Activated naive CD8-positive, alpha-beta T cell treated with anti-CD3 and anti-CD28 coated beads, Interleukin-2, amount 10 ng/mL, durations not matched to agents 7 days and 5 days (primary cell): ENCODE measurements at regions not wholly inside any gene's neighbourhood (a gene's known extent, or its start where the extent isn't known, plus 50 kb on each side); places are given as distances from the start of the nearest gene placed in this dataset.
"Not testable (repeated sequence)": the region's sequence is repeated elsewhere in the genome, so short reads cannot be mapped to it uniquely, and the experiment has no call there.

Experiments
- ATAC-seq: fragments of 150-1000 bp; cut with Tn5 transposase; one replicate; pipeline ENCODE4 v1.10.0; 2021; ENCODE audit warnings: low read depth, moderate library complexity
- POLR2A ChIA-PET: fragments of 350-600 bp; sonication (Branson Sonifier 250); formaldehyde crosslinking; loops from one replicate; lab custom pipeline; 2021; ENCODE audit warnings: antibody characterized with exemption; lab: Charles Lee
- DNase-seq: peaks from one replicate; pipeline ENCODE4 v3.0.0; 2021
- H3K27ac Mint-ChIP-seq: one replicate; pipeline ENCODE4 v1.8.0; 2022; ENCODE audit warnings: mild to moderate bottlenecking, mixed read lengths
- H3K27me3 Mint-ChIP-seq: one replicate; pipeline ENCODE4 v1.8.0; 2022; ENCODE audit warnings: mild to moderate bottlenecking, moderate library complexity, mixed read lengths
- H3K36me3 Mint-ChIP-seq: one replicate; pipeline ENCODE4 v1.8.0; 2021; ENCODE audit warnings: mild to moderate bottlenecking, mixed read lengths
- H3K4me1 Mint-ChIP-seq: one replicate; pipeline ENCODE4 v1.8.0; 2021; ENCODE audit warnings: mixed read lengths
- H3K4me3 Mint-ChIP-seq: one replicate; pipeline ENCODE4 v1.8.0; 2022; ENCODE audit warnings: mild to moderate bottlenecking, moderate library complexity, mixed read lengths
- H3K9me3 Mint-ChIP-seq: one replicate; pipeline ENCODE4 v1.8.0; 2021; ENCODE audit warnings: mixed read lengths

- peaks cover 5% of the 10 kb centered on the region for H3K4me1 Mint-ChIP-seq
- no peak for ATAC-seq
- no peak overlapping the region for H3K27ac Mint-ChIP-seq
- peaks cover 7% of the 10 kb centered on the region for H3K9me3 Mint-ChIP-seq
- no peak for DNase-seq
- POLR2A ChIA-PET: no interaction called here
- H3K4me3 Mint-ChIP-seq: no peak overlapping the region
- H3K36me3 Mint-ChIP-seq: peaks cover 2% of the 10 kb centered on the region
- H3K27me3 Mint-ChIP-seq: peaks cover 5% of the 10 kb centered on the region
These were observed 50.3 kb upstream of the SNRK start for GRCh38 chr3:43236008-43236407.

GRCh38 chr3:43233062-43233461 is 53.3 kb upstream of the SNRK start:
- Mint-ChIP-seq H3K4me1 (peaks cover 5% of the 10 kb centered on the region), H3K27me3 (peaks cover 5% of the 10 kb centered on the region), H3K9me3 (peaks cover 4% of the 10 kb centered on the region), H3K36me3 (peaks cover 7% of the 10 kb centered on the region), H3K4me3 (no peak overlapping the region), H3K27ac (no peak overlapping the region)
- ATAC-seq (no peak), DNase-seq (no peak)
- POLR2A ChIA-PET: no interaction called here

- H3K27ac Mint-ChIP-seq: no peak overlapping the region
- peaks cover 16% of the 10 kb centered on the region for H3K9me3 Mint-ChIP-seq
- peaks cover 5% of the 10 kb centered on the region for H3K27me3 Mint-ChIP-seq
- H3K36me3 Mint-ChIP-seq: peaks cover 13% of the 10 kb centered on the region
- ATAC-seq: no peak
- POLR2A ChIA-PET: no interaction called here
- DNase-seq: no peak
- peaks cover 2% of the 10 kb centered on the region for H3K4me1 Mint-ChIP-seq
- no peak overlapping the region for H3K4me3 Mint-ChIP-seq
These were observed 54.9 kb upstream of the SNRK start for GRCh38 chr3:43231276-43232000.

- H3K4me3 Mint-ChIP-seq, H3K27ac Mint-ChIP-seq, ATAC-seq, DNase-seq, H3K4me1 Mint-ChIP-seq, POLR2A ChIA-PET, H3K27me3 Mint-ChIP-seq: not testable (repeated sequence)
- H3K36me3 Mint-ChIP-seq: peaks cover 18% of the 10 kb centered on the region
- peaks cover 18% of the 10 kb centered on the region for H3K9me3 Mint-ChIP-seq
These were observed 56.5 kb upstream of the SNRK start for GRCh38 chr3:43229865-43230264.

- ATAC-seq, H3K27me3 Mint-ChIP-seq, H3K4me3 Mint-ChIP-seq, H3K27ac Mint-ChIP-seq, POLR2A ChIA-PET, DNase-seq: not testable (repeated sequence)
- Mint-ChIP-seq H3K36me3 (peaks cover 20% of the 10 kb centered on the region), H3K9me3 (peaks cover 18% of the 10 kb centered on the region), H3K4me1 (peaks cover 14% of the 10 kb centered on the region)
These were observed 58.7 kb upstream of the SNRK start for GRCh38 chr3:43227685-43228084.

GRCh38 chr3:43224405-43225073 is 61.8 kb upstream of the SNRK start:
- Mint-ChIP-seq H3K27ac (no peak overlapping the region), H3K36me3 (peaks cover 21% of the 10 kb centered on the region), H3K4me1 (peaks cover 30% of the 10 kb centered on the region), H3K4me3 (peak overlapping the region; percentile 56), H3K9me3 (peaks cover 18% of the 10 kb centered on the region), H3K27me3 (no peaks in the 10 kb centered on the region)
- POLR2A ChIA-PET: no interaction called here
- DNase-seq (no peak), ATAC-seq (no peak)

GRCh38 chr3:43223670-43224364 is 62.5 kb upstream of the SNRK start:
- peak overlapping the region; percentile 17 for H3K4me3 Mint-ChIP-seq
- no peak overlapping the region for H3K27ac Mint-ChIP-seq
- peaks cover 21% of the 10 kb centered on the region for H3K36me3 Mint-ChIP-seq
- H3K27me3 Mint-ChIP-seq: no peaks in the 10 kb centered on the region
- H3K9me3 Mint-ChIP-seq: peaks cover 18% of the 10 kb centered on the region
- peaks cover 30% of the 10 kb centered on the region for H3K4me1 Mint-ChIP-seq
- ATAC-seq (no peak), DNase-seq (no peak)
- POLR2A ChIA-PET: interaction anchor here (0.7 to 1.2 kb wide), 2 partner anchors 15 to 398 kb away, joined by 3 to 8 read pairs; no protein-coding TSS in a partner anchor

GRCh38 chr3:43222590-43222989 is 63.8 kb upstream of the SNRK start:
- DNase-seq (no peak), ATAC-seq (peak; percentile 62)
- Mint-ChIP-seq H3K4me1 (peaks cover 30% of the 10 kb centered on the region), H3K27me3 (no peaks in the 10 kb centered on the region), H3K4me3 (no peak overlapping the region), H3K27ac (peak overlapping the region; percentile 59), H3K36me3 (peaks cover 14% of the 10 kb centered on the region), H3K9me3 (peaks cover 11% of the 10 kb centered on the region)
- POLR2A ChIA-PET: interaction anchor here (0.5 kb wide), 1 partner anchor 74 kb away, joined by 3 read pairs; no protein-coding TSS in a partner anchor

- Mint-ChIP-seq H3K4me1 (peaks cover 38% of the 10 kb centered on the region), H3K27me3 (no peaks in the 10 kb centered on the region), H3K36me3 (peaks cover 10% of the 10 kb centered on the region), H3K4me3 (no peak overlapping the region), H3K27ac (no peak overlapping the region), H3K9me3 (no peaks in the 10 kb centered on the region)
- POLR2A ChIA-PET: no interaction called here
- no peak for ATAC-seq
- DNase-seq: no peak
These were observed 65.3 kb upstream of the SNRK start for GRCh38 chr3:43221076-43221475.

- ATAC-seq: no peak
- peaks cover 39% of the 10 kb centered on the region for H3K4me1 Mint-ChIP-seq
- POLR2A ChIA-PET: interaction anchor here (1.2 kb wide), 1 partner anchor 40 kb away, joined by 3 read pairs; no protein-coding TSS in a partner anchor
These were observed 66.7 kb upstream of the SNRK start for GRCh38 chr3:43219616-43220015.

GRCh38 chr3:43218921-43219320 is 67.4 kb upstream of the SNRK start:
- POLR2A ChIA-PET: no interaction called here
- Mint-ChIP-seq H3K4me3 (no peak overlapping the region), H3K36me3 (peaks cover 4% of the 10 kb centered on the region), H3K4me1 (peaks cover 33% of the 10 kb centered on the region), H3K27ac (no peak overlapping the region), H3K27me3 (no peaks in the 10 kb centered on the region), H3K9me3 (no peaks in the 10 kb centered on the region)
- no peak for ATAC-seq
- no peak for DNase-seq

More at GRCh38 chr3:43219616-43220015, 66.7 kb upstream of the SNRK start:
- H3K4me3 Mint-ChIP-seq: no peak overlapping the region
- DNase-seq: no peak
- no peaks in the 10 kb centered on the region for H3K9me3 Mint-ChIP-seq
- H3K27ac Mint-ChIP-seq: no peak overlapping the region
- H3K27me3 Mint-ChIP-seq: no peaks in the 10 kb centered on the region
- peaks cover 7% of the 10 kb centered on the region for H3K36me3 Mint-ChIP-seq

- Mint-ChIP-seq H3K9me3 (no peaks in the 10 kb centered on the region), H3K4me1 (peaks cover 32% of the 10 kb centered on the region), H3K27me3 (no peaks in the 10 kb centered on the region), H3K27ac (no peak overlapping the region), H3K4me3 (no peak overlapping the region), H3K36me3 (peaks cover 4% of the 10 kb centered on the region)
- ATAC-seq (no peak), DNase-seq (no peak)
- POLR2A ChIA-PET: no interaction called here
These were observed 68.2 kb upstream of the SNRK start for GRCh38 chr3:43218156-43218555.

- H3K4me1 Mint-ChIP-seq: peaks cover 28% of the 10 kb centered on the region
- ATAC-seq (no peak), DNase-seq (no peak)
- no peaks in the 10 kb centered on the region for H3K27me3 Mint-ChIP-seq
- H3K36me3 Mint-ChIP-seq: peaks cover 4% of the 10 kb centered on the region
- H3K9me3 Mint-ChIP-seq: no peaks in the 10 kb centered on the region
- no peak overlapping the region for H3K27ac Mint-ChIP-seq
- POLR2A ChIA-PET: no interaction called here
- H3K4me3 Mint-ChIP-seq: no peak overlapping the region
These were observed 68.7 kb upstream of the SNRK start for GRCh38 chr3:43217633-43218032.
